ENCODE measurements at regions not wholly inside any gene's neighbourhood (a gene's known extent, or its start where the extent isn't known, plus 50 kb on each side); places are given as distances from the start of the nearest gene placed in this dataset.

GRCh38 chr18:986051-986450, 81.4 kb downstream of the ADCYAP1 start:
- TF ChIP-seq POLR2AphosphoS5 (IDR thresholded peaks at IDR 0.05; ENCODE audit: low read depth, low read length) (no peak), PAX5 (IDR thresholded peaks at IDR 0.05; ENCODE audit: insufficient read depth, low read length, severe bottlenecking) (no peak)

All from GM12891 (cell line).